Activated T-cell treated with anti-CD3 and anti-CD28 coated beads for 1 hour (primary cell): ENCODE measurements at regions not wholly inside any gene's neighbourhood (a gene's known extent, or its start where the extent isn't known, plus 50 kb on each side); places are given as distances from the start of the nearest gene placed in this dataset.

Experiments
- DNase-seq: peaks from one replicate; pipeline ENCODE4 v3.0.0-alpha.2; 2020; ENCODE audit warnings: low read depth

GRCh38 chr17:77887110-77887463 lies 71.4 kb upstream of the TNRC6C start:
- DNase-seq, result no peak

- peak; percentile 67 for DNase-seq
These were observed 70.8 kb upstream of the TNRC6C start for GRCh38 chr17:77887464-77888241.

- DNase-seq, result no peak
These were observed 70.0 kb upstream of the TNRC6C start for GRCh38 chr17:77888242-77889134.

GRCh38 chr17:77889135-77889505 lies 69.4 kb upstream of the TNRC6C start:
- DNase-seq, result no peak

GRCh38 chr17:77889866-77890760 lies 68.4 kb upstream of the TNRC6C start:
- no peak for DNase-seq

- no peak for DNase-seq
These were observed 67.7 kb upstream of the TNRC6C start for GRCh38 chr17:77890771-77891170.

GRCh38 chr17:77891602-77892001 lies 66.9 kb upstream of the TNRC6C start:
- no peak for DNase-seq

GRCh38 chr17:77892031-77892430 lies 66.5 kb upstream of the TNRC6C start:
- DNase-seq, result no peak

GRCh38 chr17:77892469-77893143 lies 65.9 kb upstream of the TNRC6C start:
- DNase-seq, result no peak

GRCh38 chr17:77893144-77894044 lies 65.1 kb upstream of the TNRC6C start:
- no peak for DNase-seq

GRCh38 chr17:77894126-77894956 lies 64.2 kb upstream of the TNRC6C start:
- no peak for DNase-seq

GRCh38 chr17:77897741-77898301 lies 60.7 kb upstream of the TNRC6C start:
- DNase-seq, result no peak

GRCh38 chr17:77898521-77899434 lies 59.7 kb upstream of the TNRC6C start:
- no peak for DNase-seq

- no peak for DNase-seq
These were observed 59.0 kb upstream of the TNRC6C start for GRCh38 chr17:77899498-77899897.

- no peak for DNase-seq
These were observed 57.0 kb upstream of the TNRC6C start for GRCh38 chr17:77901481-77901880.

- no peak for DNase-seq
These were observed 53.2 kb upstream of the TNRC6C start for GRCh38 chr17:77905266-77905665.

- DNase-seq, result no peak
These were observed 52.7 kb upstream of the TNRC6C start for GRCh38 chr17:77905766-77906165.

- DNase-seq, result no peak
These were observed 52.1 kb upstream of the TNRC6C start for GRCh38 chr17:77906377-77906871.
